Nephron progenitor cell (in vitro differentiated cells): ENCODE measurements at regions not wholly inside any gene's neighbourhood (a gene's known extent, or its start where the extent isn't known, plus 50 kb on each side); places are given as distances from the start of the nearest gene placed in this dataset.

Experiments used
- DNase-seq: peaks from one replicate; pipeline ENCODE4 v3.0.0; 2021
- H3K27ac Mint-ChIP-seq: 2 replicates; pipeline ENCODE4 v1.8.0; 2021; ENCODE audit warnings: mild to moderate bottlenecking, moderate library complexity, mixed read lengths
- H3K27me3 Mint-ChIP-seq: 2 replicates; pipeline ENCODE4 v1.8.0; 2021; ENCODE audit warnings: mild to moderate bottlenecking, low read depth, mixed read lengths; ENCODE audit not compliant: poor library complexity
- H3K36me3 Mint-ChIP-seq: 2 replicates; pipeline ENCODE4 v1.8.0; 2021; ENCODE audit warnings: low read depth, mixed read lengths
- H3K4me1 Mint-ChIP-seq: 2 replicates; pipeline ENCODE4 v1.8.0; 2021; ENCODE audit warnings: mixed read lengths
- H3K4me3 Mint-ChIP-seq: 2 replicates; pipeline ENCODE4 v1.8.0; 2021; ENCODE audit warnings: mild to moderate bottlenecking, moderate library complexity, mixed read lengths
- H3K9me3 Mint-ChIP-seq: 2 replicates; pipeline ENCODE4 v1.8.0; 2021; ENCODE audit warnings: mild to moderate bottlenecking, moderate library complexity, mixed read lengths
- CTCF ChIP-seq: fragments of 200-600 bp; sonication (generic); IDR thresholded peaks from 2 replicates; pipeline ENCODE4 v1.5.0; 2021; ENCODE audit warnings: antibody characterized with exemption

- no peak for TF ChIP-seq CTCF
- H3K4me3 Mint-ChIP-seq = no peak overlapping the region
- H3K36me3 Mint-ChIP-seq = no peaks in the 10 kb centered on the region
Measured at GRCh38 chr15:94736236-94736635, 504.9 kb downstream of the MCTP2 start.

GRCh38 chr15:94739639-94740038, 508.3 kb downstream of the MCTP2 start:
- Mint-ChIP-seq H3K4me1 (peaks cover 31% of the 10 kb centered on the region), H3K36me3 (no peaks in the 10 kb centered on the region), H3K27me3 (peaks cover 5% of the 10 kb centered on the region), H3K9me3 (no peaks in the 10 kb centered on the region), H3K4me3 (no peak overlapping the region), H3K27ac (no peak overlapping the region)
- TF ChIP-seq CTCF = no peak
- no peak for DNase-seq

More at GRCh38 chr15:94736236-94736635, 504.9 kb downstream of the MCTP2 start:
- Mint-ChIP-seq H3K27me3 (peaks cover 5% of the 10 kb centered on the region), H3K4me1 (peaks cover 18% of the 10 kb centered on the region), H3K27ac (peak overlapping the region; percentile 84), H3K9me3 (no peaks in the 10 kb centered on the region)
- DNase-seq = no peak

GRCh38 chr15:94740469-94740868, 509.1 kb downstream of the MCTP2 start:
- Mint-ChIP-seq H3K27me3 (peaks cover 5% of the 10 kb centered on the region), H3K36me3 (no peaks in the 10 kb centered on the region), H3K4me1 (peaks cover 35% of the 10 kb centered on the region), H3K9me3 (no peaks in the 10 kb centered on the region), H3K4me3 (no peak overlapping the region), H3K27ac (no peak overlapping the region)
- DNase-seq = no peak
- TF ChIP-seq CTCF = no peak

- Mint-ChIP-seq H3K9me3 (no peaks in the 10 kb centered on the region), H3K27ac (no peak overlapping the region), H3K36me3 (no peaks in the 10 kb centered on the region), H3K27me3 (peaks cover 9% of the 10 kb centered on the region), H3K4me1 (peaks cover 49% of the 10 kb centered on the region), H3K4me3 (no peak overlapping the region)
- TF ChIP-seq CTCF = no peak
- no peak for DNase-seq
Measured at GRCh38 chr15:94743668-94744067, 512.3 kb downstream of the MCTP2 start.

- H3K4me3 Mint-ChIP-seq = no peak overlapping the region
- no peaks in the 10 kb centered on the region for H3K36me3 Mint-ChIP-seq
- no peak for TF ChIP-seq CTCF
- H3K27ac Mint-ChIP-seq = no peak overlapping the region
- H3K9me3 Mint-ChIP-seq = no peaks in the 10 kb centered on the region
- peaks cover 9% of the 10 kb centered on the region for H3K27me3 Mint-ChIP-seq
- peaks cover 45% of the 10 kb centered on the region for H3K4me1 Mint-ChIP-seq
- DNase-seq = no peak
Measured at GRCh38 chr15:94744080-94744793, 512.9 kb downstream of the MCTP2 start.

GRCh38 chr15:94745371-94745770, 514.0 kb downstream of the MCTP2 start:
- H3K27ac Mint-ChIP-seq = no peak overlapping the region
- DNase-seq = no peak
- no peak overlapping the region for H3K4me3 Mint-ChIP-seq
- no peaks in the 10 kb centered on the region for H3K36me3 Mint-ChIP-seq
- H3K27me3 Mint-ChIP-seq = peaks cover 9% of the 10 kb centered on the region
- TF ChIP-seq CTCF = no peak
- H3K9me3 Mint-ChIP-seq = peaks cover under 1% of the 10 kb centered on the region
- H3K4me1 Mint-ChIP-seq = peaks cover 51% of the 10 kb centered on the region
